ENCODE measurements at regions not wholly inside any gene's neighbourhood (a gene's known extent, or its start where the extent isn't known, plus 50 kb on each side); places are given as distances from the start of the nearest gene placed in this dataset.
A peak's percentile ranks its signal among the peaks of the same experiment; 100 is the strongest.
"Not testable (repeated sequence)": the region's sequence is repeated elsewhere in the genome, so short reads cannot be mapped to it uniquely, and the experiment has no call there.

DNA sequence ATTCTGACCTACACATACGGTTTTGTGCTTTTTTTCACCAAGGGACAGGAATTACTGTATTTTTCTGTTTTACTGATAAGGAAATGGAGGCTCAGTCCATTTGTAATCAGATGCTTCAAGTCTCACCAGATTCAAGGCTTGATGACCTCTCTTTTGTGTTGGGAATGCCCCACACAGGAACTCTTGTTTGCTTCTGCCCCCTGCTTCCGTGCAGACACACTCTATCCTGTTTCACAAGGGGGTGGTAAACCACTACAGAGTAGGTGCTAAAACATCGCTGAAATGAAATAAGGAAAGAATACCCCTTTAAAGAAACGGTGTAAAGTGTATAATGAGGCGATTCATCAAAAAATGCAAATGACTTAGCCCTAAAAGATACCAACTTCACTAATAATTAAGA lies 72.9 kb downstream of the PROP1 start:
- H4K20me1 ChIP-seq (ENCODE audit: insufficient read depth, low read length); H2AFZ ChIP-seq (ENCODE audit: low read depth, low read length); H3K4me3 ChIP-seq (ENCODE audit: low read length); H3K9ac ChIP-seq (ENCODE audit: low read length); H3K36me3 ChIP-seq (replicated peaks; ENCODE audit: low read depth, low read length); H3K79me2 ChIP-seq (ENCODE audit: low read length); H3K27me3 ChIP-seq (ENCODE audit: low read depth, low read length); H3K9me3 ChIP-seq (ENCODE audit: insufficient read depth, low read length); H3K4me2 ChIP-seq (ENCODE audit: low read length); H3K4me1 ChIP-seq (ENCODE audit: low read length); H3K27ac ChIP-seq (ENCODE audit: low read length): not testable (repeated sequence)

DNA sequence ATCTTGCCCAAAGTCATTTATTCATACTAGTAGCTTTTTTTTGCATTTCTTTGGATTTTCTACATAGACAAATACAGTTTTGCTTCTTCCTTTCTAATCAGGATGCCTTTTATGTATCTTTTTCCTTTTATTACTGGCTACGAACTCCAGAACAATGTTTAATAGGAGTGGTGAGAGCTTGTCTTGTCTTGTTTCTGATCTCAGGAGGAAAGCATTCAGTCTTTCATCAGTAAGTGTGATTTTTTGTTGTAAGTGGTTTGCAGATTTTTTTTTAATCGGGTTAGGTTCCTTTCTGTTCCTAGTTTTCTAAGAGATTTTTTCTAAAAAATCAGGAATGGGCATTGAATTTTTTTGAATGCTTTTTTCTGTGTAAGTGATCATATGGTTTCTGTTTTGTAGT lies 86.8 kb downstream of the PROP1 start:
- H3K36me3 ChIP-seq (replicated peaks; ENCODE audit: low read depth, low read length); H2AFZ ChIP-seq (ENCODE audit: low read depth, low read length); H3K4me3 ChIP-seq (ENCODE audit: low read length); H3K79me2 ChIP-seq (ENCODE audit: low read length); H4K20me1 ChIP-seq (ENCODE audit: insufficient read depth, low read length); H3K9ac ChIP-seq (ENCODE audit: low read length); H3K27ac ChIP-seq (ENCODE audit: low read length); H3K4me1 ChIP-seq (ENCODE audit: low read length); H3K4me2 ChIP-seq (ENCODE audit: low read length); H3K27me3 ChIP-seq (ENCODE audit: low read depth, low read length); H3K9me3 ChIP-seq (ENCODE audit: insufficient read depth, low read length): not testable (repeated sequence)

DNA sequence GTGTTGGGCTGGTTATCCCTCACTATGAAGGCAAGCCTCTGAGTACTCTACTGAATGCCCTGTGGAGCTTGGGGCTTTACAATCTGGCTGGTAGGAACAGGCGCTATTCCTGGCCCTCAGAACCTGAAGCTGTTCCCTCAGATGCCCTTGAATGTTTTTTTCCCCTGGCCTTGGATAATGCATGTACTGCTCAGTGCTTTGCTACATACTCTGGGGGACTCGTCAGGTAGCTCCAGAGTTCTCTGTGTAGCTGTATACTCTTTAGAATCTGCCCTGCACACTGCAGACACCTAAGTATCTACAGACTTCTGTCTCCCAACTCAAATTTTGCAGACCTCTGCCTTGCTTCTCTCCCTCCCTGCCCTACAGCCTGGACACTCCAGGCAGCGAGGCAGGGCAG lies 93.2 kb downstream of the PROP1 start:
- H3K27me3 ChIP-seq (ENCODE audit: low read depth, low read length); H3K4me3 ChIP-seq (ENCODE audit: low read length); H3K27ac ChIP-seq (ENCODE audit: low read length); H4K20me1 ChIP-seq (ENCODE audit: insufficient read depth, low read length); H3K79me2 ChIP-seq (ENCODE audit: low read length); H3K4me1 ChIP-seq (ENCODE audit: low read length); H3K4me2 ChIP-seq (ENCODE audit: low read length); H2AFZ ChIP-seq (ENCODE audit: low read depth, low read length); H3K9ac ChIP-seq (ENCODE audit: low read length); H3K9me3 ChIP-seq (ENCODE audit: insufficient read depth, low read length); H3K36me3 ChIP-seq (replicated peaks; ENCODE audit: low read depth, low read length): not testable (repeated sequence)

DNA sequence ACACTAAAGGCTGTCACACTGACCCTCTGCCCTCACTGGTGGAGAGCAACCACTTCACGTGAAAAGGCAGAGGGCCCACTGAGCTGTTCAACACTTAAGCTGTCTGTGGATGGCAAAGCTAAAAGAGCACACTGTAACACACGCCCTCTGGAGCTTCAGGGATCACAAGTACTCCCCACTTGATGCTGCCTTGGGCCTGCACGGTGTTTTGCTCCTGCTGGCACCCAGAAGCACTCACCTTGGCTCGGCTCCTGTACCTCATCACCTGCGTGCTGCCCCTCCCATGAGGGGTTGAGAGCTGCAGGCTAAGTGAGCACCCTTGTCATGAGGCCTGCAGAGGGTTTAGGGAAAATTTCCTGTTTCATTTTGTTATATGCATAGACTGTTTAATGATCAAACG lies 96.0 kb downstream of the PROP1 start:
- not testable (repeated sequence) for H3K9me3 ChIP-seq (ENCODE audit: insufficient read depth, low read length); H3K27me3 ChIP-seq (ENCODE audit: low read depth, low read length)

DNA sequence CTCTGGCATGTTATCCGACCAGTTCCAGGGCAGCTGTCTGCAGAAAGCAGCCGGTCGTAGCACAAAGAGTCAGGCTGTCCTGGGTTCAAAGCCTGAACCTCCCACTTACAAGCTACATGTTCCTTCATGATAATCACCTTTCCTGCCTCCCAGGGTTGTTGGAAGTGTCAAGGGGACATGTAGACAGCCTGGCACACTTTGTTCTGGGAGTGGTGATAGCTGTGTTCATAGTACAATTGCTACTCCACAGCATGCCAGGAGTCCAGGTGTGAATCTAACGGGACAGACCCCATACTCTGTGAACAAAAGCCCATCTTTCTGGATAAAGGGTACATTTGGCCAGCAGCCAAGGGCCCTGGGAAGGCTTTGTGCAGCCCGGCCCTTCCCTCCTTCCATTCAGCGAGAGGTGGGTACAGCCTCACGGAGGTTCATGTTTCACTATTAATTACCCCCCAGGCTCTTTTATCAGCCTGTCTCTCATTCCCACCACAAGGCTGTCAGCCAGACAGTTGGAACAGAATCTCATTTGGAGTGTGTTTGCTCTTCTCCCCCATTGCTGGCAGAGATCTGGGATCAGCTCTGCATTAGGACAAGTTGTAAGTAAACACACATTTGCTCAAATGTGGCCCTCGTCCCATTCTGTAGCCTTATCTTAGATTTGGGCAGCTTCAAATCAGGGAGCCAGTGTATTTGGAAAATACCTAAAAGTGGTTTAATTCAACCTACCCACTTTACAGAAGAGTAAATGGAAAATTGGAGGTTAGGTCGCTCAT lies 101.2 kb downstream of the PROP1 start:
- not testable (repeated sequence) for H2AFZ ChIP-seq (ENCODE audit: low read depth, low read length); H3K9ac ChIP-seq (ENCODE audit: low read length); H3K4me3 ChIP-seq (ENCODE audit: low read length); H4K20me1 ChIP-seq (ENCODE audit: insufficient read depth, low read length); H3K9me3 ChIP-seq (ENCODE audit: insufficient read depth, low read length); H3K36me3 ChIP-seq (replicated peaks; ENCODE audit: low read depth, low read length); H3K4me2 ChIP-seq (ENCODE audit: low read length); H3K27ac ChIP-seq (ENCODE audit: low read length); H3K27me3 ChIP-seq (ENCODE audit: low read depth, low read length); H3K79me2 ChIP-seq (ENCODE audit: low read length); H3K4me1 ChIP-seq (ENCODE audit: low read length)

More for the DNA sequence above, 96.0 kb downstream of the PROP1 start:
- not testable (repeated sequence) for H3K4me2 ChIP-seq (ENCODE audit: low read length); H3K36me3 ChIP-seq (replicated peaks; ENCODE audit: low read depth, low read length); H3K79me2 ChIP-seq (ENCODE audit: low read length); H4K20me1 ChIP-seq (ENCODE audit: insufficient read depth, low read length); H3K4me1 ChIP-seq (ENCODE audit: low read length); H2AFZ ChIP-seq (ENCODE audit: low read depth, low read length); H3K9ac ChIP-seq (ENCODE audit: low read length); H3K27ac ChIP-seq (ENCODE audit: low read length); H3K4me3 ChIP-seq (ENCODE audit: low read length)

DNA sequence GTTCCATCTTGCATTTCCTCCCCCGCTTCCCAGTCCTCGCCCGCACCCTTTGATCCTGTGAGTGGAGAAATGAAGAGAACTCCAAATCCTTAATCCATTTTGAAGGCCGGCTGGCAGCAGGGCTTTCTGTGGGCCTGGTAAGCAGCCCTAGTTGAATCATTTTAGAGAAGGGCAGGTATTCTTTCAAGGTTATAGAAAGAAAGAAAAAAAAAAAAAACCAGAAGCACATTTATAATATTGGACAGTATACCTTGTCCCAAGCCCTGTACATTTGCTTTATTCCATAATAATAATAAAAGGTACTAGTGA lies 103.7 kb downstream of the PROP1 start:
- not testable (repeated sequence) for H3K79me2 ChIP-seq (ENCODE audit: low read length); H3K4me2 ChIP-seq (ENCODE audit: low read length); H3K4me1 ChIP-seq (ENCODE audit: low read length); H3K9me3 ChIP-seq (ENCODE audit: insufficient read depth, low read length); H3K27me3 ChIP-seq (ENCODE audit: low read depth, low read length); H3K36me3 ChIP-seq (replicated peaks; ENCODE audit: low read depth, low read length); H3K27ac ChIP-seq (ENCODE audit: low read length); H3K4me3 ChIP-seq (ENCODE audit: low read length); H3K9ac ChIP-seq (ENCODE audit: low read length); H2AFZ ChIP-seq (ENCODE audit: low read depth, low read length); H4K20me1 ChIP-seq (ENCODE audit: insufficient read depth, low read length)

DNA sequence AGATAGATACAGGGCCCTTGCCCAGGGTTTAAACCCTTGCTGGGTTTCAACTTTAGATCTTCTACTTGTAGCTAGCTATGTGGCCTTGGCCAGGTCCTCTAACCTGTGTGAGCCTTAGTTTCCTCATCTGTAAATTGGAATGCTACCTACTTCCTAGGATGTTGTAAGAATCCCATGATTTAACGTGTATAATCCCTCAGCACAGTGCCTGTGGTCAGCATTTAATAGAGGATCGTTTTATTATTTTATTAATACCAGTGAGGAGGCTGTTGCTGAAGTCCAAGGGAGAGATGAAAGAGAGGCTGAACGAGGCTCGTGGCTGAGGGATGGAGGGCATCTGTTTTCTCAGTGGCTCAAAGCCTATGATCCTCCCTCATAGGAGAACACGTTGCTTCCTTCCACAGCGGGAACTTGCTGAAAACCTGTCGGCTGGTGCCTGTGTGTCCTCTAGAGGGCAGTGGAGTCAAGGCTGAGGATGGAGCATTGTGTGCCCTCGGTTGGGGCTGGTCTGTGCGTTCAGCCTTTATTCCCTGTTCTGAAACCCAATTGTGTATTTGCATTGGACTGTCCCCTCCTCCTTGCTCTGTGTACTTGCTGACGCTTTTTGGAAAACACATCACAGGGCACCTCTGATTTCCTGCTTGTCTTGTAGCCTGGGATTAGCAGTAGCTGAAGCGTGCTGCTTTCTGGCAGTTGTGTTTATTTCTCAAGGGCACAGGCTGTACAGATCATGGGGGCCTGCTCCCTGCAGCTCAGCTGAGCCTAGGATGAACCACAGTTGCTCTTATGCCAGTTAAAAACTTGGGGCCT lies 104.3 kb downstream of the PROP1 start:
- not testable (repeated sequence) for H3K36me3 ChIP-seq (replicated peaks; ENCODE audit: low read depth, low read length); H2AFZ ChIP-seq (ENCODE audit: low read depth, low read length); H3K9ac ChIP-seq (ENCODE audit: low read length); H3K4me3 ChIP-seq (ENCODE audit: low read length); H4K20me1 ChIP-seq (ENCODE audit: insufficient read depth, low read length); H3K27me3 ChIP-seq (ENCODE audit: low read depth, low read length); H3K9me3 ChIP-seq (ENCODE audit: insufficient read depth, low read length); H3K4me1 ChIP-seq (ENCODE audit: low read length); H3K79me2 ChIP-seq (ENCODE audit: low read length); H3K4me2 ChIP-seq (ENCODE audit: low read length); H3K27ac ChIP-seq (ENCODE audit: low read length)

DNA sequence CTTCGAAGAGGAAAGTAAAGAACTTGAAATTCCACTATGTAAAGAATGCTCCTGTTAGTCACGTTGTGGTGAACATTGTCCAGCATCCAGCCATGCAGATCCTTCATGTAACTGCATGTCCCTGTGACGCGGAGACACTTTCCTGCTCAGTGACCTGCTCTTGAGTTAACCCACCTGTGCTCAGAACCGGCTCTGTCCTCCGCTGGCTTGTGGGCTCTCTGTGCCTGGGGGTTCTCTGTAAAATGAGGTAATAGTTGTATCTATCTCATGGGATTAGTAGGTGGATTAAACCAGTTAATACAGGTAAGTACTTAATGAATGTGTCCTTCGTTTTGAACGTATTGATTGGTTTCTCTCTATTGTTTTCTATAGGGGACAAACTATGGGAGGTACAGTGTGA lies 100.6 kb upstream of the FAM153A start:
- not testable (repeated sequence) for H3K36me3 ChIP-seq (replicated peaks; ENCODE audit: low read depth, low read length); H3K4me2 ChIP-seq (ENCODE audit: low read length); H3K4me1 ChIP-seq (ENCODE audit: low read length); H3K9me3 ChIP-seq (ENCODE audit: insufficient read depth, low read length); H4K20me1 ChIP-seq (ENCODE audit: insufficient read depth, low read length); H3K9ac ChIP-seq (ENCODE audit: low read length); H3K27ac ChIP-seq (ENCODE audit: low read length); H3K27me3 ChIP-seq (ENCODE audit: low read depth, low read length); H2AFZ ChIP-seq (ENCODE audit: low read depth, low read length); H3K79me2 ChIP-seq (ENCODE audit: low read length); H3K4me3 ChIP-seq (ENCODE audit: low read length)

DNA sequence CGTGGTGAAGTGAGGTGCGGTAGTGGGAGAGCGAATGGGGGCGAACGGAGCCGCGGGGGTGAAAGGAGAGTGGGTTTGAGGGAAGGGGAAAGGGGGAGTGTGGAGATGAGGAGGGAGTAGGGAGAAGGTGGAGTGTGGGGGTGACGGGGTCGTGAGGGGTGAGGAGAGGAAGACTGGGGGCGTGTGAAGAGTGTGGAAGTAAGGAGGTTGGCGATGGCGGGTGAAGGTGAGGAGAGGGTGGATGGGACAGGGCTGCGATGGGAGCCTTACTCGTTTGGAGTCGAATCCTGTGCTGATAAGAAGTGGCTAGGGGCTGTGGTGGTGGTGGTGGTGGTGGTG lies 93.2 kb upstream of the FAM153A start:
- not testable (repeated sequence) for H2AFZ ChIP-seq (ENCODE audit: low read depth, low read length); H4K20me1 ChIP-seq (ENCODE audit: insufficient read depth, low read length); H3K79me2 ChIP-seq (ENCODE audit: low read length); H3K27ac ChIP-seq (ENCODE audit: low read length); H3K9me3 ChIP-seq (ENCODE audit: insufficient read depth, low read length); H3K4me1 ChIP-seq (ENCODE audit: low read length); H3K36me3 ChIP-seq (replicated peaks; ENCODE audit: low read depth, low read length); H3K27me3 ChIP-seq (ENCODE audit: low read depth, low read length)
- peak overlapping the region; percentile 75 for H3K4me3 ChIP-seq (ENCODE audit: low read length)
- H3K9ac ChIP-seq (ENCODE audit: low read length), result peak overlapping the region; percentile 53; the same call in 1 of the 2 replicates
- peak overlapping the region; percentile 54 for H3K4me2 ChIP-seq (ENCODE audit: low read length)
